HG03159 (cell line): ENCODE measurements at regions not wholly inside any gene's neighbourhood (a gene's known extent, or its start where the extent isn't known, plus 50 kb on each side); places are given as distances from the start of the nearest gene placed in this dataset.

ENCODE experiments used
- ATAC-seq: cut with Tn5 transposase; IDR thresholded peaks from one replicate; pipeline ENCODE4 v1.9.1; 2021; ENCODE audit warnings: mild to moderate bottlenecking, moderate library complexity; ENCODE audit not compliant: unreplicated experiment

GRCh38 chr20:1720845-1721475, 63.4 kb upstream of the SIRPG start:
- ATAC-seq: no peak

- ATAC-seq: no peak
Observed at GRCh38 chr20:1720226-1720625, 62.6 kb upstream of the SIRPG start.

- no peak for ATAC-seq
Observed at GRCh38 chr20:1718604-1719384, 61.2 kb upstream of the SIRPG start.

- ATAC-seq: no peak
Observed at GRCh38 chr20:1712634-1713624, 55.4 kb upstream of the SIRPG start.

DNA sequence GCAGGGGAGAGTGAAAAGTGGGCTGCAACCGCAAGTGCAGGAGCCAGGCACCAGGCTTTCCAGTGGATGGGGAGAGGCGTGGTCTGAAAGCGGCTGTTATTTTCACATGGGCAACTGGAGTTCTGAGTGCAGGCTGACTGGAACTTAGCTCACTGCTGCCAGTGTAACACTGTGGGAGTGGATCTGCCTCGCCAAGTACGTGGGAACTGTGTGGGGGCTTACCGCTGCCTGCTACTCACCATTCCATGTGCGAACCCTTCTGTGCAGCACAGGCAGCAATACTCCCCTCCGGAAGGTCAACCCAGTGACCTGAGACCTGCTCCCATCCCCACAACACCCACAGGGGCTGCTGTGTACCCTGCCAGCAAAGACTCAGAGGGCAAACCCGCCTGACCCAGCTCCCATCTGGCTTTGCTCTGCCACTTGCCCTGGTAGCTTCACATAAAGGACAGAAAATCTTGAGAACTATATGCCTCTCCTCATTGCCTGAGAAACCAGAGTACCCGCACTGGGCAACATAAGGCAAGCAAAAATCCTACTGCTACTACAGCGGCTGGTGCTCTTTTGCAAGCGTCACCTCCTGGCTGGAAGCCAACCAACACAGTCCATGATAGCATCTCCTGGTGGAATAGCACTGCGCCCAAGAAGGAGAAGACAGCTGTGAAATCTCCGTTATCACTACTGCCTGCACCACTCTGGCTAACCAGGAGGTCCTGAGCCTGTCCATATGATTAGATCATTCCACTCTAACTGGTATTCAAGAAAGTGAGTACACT, 54.4 kb upstream of the SIRPG start:
- no peak for ATAC-seq

GRCh38 chr20:1711266-1711665, 53.7 kb upstream of the SIRPG start:
- no peak for ATAC-seq

GRCh38 chr20:1710484-1710883, 52.9 kb upstream of the SIRPG start:
- no peak for ATAC-seq

DNA sequence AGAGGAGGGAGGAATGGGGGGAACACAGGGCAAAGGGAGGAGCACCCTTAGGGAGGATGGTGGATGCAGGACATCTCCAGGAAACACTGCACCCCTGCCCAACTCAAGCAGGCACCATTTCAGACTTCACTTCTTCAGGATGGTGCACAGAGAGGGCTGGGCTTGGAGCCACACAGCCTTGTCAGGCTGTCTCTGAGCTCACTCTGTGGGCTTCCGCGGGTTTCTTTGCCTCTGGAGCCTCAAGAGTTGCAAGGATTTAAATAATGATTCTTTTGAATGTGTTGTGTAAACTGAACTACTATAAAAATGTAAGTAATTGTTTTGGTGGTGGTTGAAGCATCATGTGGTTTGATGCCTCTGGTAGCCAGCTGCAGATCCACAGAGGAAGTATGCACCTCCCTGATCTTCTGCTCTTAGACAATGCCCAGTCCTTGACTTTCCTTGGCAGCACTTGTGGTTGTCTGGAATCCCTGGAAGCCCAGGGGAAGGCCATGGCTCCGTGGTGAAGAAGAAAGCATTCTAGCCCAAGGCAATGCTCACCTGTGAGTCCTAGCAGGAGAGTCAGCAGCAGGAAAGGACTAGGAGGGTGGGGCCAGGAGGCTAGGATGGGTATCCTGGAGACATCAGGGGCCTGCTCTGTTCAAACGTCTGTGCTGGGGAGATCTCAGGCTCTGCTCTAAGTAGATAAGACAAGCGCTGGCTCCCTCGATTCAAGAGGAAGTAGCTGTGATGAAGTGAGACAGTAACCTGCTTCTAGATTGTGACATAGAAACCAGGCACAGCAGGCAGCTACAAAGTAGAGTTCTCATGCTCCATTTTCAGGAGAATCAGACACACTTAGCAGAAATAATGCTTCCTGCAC, 50.2 kb upstream of the SIRPG start:
- no peak for ATAC-seq
